PC-3 (cell line): ENCODE measurements at regions not wholly inside any gene's neighbourhood (a gene's known extent, or its start where the extent isn't known, plus 50 kb on each side); places are given as distances from the start of the nearest gene placed in this dataset.

Experiments used
- ATAC-seq: fragments of 200-7000 bp; cut with Tn5 transposase; 2 replicates; pipeline ENCODE4 v1.9.1; 2020; ENCODE audit warnings: mild to moderate bottlenecking, moderate library complexity
- BruUV-seq: library from RNA; stranded (reverse); fragments of 400-500 nt; replicated peaks from 2 replicates; lab custom pipeline; 2021; lab: Mats Ljungman, UMichigan
- CTCF ChIA-PET: fragments of 300-600 bp; sonication (Branson Sonifier 250); formaldehyde crosslinking; loops from one replicate; lab custom pipeline; 2022; ENCODE audit warnings: antibody characterized with exemption; lab: Charles Lee
- POLR2A ChIA-PET: fragments of 300-600 bp; sonication (Branson Sonifier 250); formaldehyde crosslinking; loops from one replicate; lab custom pipeline; 2022; ENCODE audit warnings: antibody characterized with exemption; ENCODE audit not compliant: unreplicated experiment; lab: Charles Lee
- DNase-seq: peaks from one replicate; pipeline ENCODE4 v3.0.0-alpha.2; 2015
- H2AFZ ChIP-seq: fragments of 300-600 bp; sonication (generic); 2 replicates; pipeline ENCODE4 v1.6.0; 2016; ENCODE audit warnings: antibody characterized with exemption, low read length
- H3F3A ChIP-seq: fragments of 300-600 bp; sonication (generic); one replicate; pipeline ENCODE4 v1.6.0; 2017; ENCODE audit warnings: antibody characterized with exemption, low read length, control low read depth, mild to moderate bottlenecking; ENCODE audit not compliant: unreplicated experiment
- H3K27ac ChIP-seq: fragments of 300-600 bp; sonication (generic); 2 replicates; pipeline ENCODE4 v1.5.1; 2016; ENCODE audit warnings: mild to moderate bottlenecking, low read length
- H3K27me3 ChIP-seq: fragments of 300-600 bp; sonication (generic); 2 replicates; pipeline ENCODE4 v1.6.1; 2016; ENCODE audit warnings: low read length, mixed read lengths
- H3K36me3 ChIP-seq: fragments of 300-600 bp; sonication (generic); 2 replicates; pipeline ENCODE4 v1.6.1; 2016; ENCODE audit warnings: low read depth, mixed run types, low read length, mixed read lengths
- H3K4me1 ChIP-seq: fragments of 300-600 bp; sonication (generic); 2 replicates; pipeline ENCODE4 v1.5.1; 2016; ENCODE audit warnings: low read length; ENCODE audit not compliant: insufficient read depth
- H3K4me2 ChIP-seq: fragments of 300-600 bp; sonication (generic); 2 replicates; pipeline ENCODE4 v1.6.0; 2016; ENCODE audit warnings: low read length
- H3K4me3 ChIP-seq: fragments of 300-600 bp; sonication (generic); 2 replicates; pipeline ENCODE4 v1.5.1; 2016; ENCODE audit warnings: mild to moderate bottlenecking, low read length, mixed read lengths
- H3K79me2 ChIP-seq: fragments of 300-600 bp; sonication (generic); 2 replicates; pipeline ENCODE4 v1.6.1; 2017; ENCODE audit warnings: low read length, mixed read lengths
- H3K9ac ChIP-seq: fragments of 300-600 bp; sonication (generic); 2 replicates; pipeline ENCODE4 v1.6.0; 2016; ENCODE audit warnings: mild to moderate bottlenecking, low read length
- H3K9me2 ChIP-seq: fragments of 300-600 bp; sonication (generic); replicated peaks from 2 replicates; pipeline ENCODE4 v1.6.1; 2016; ENCODE audit warnings: mixed run types, low read length, mixed read lengths
- H3K9me3 ChIP-seq: fragments of 300-600 bp; sonication (generic); 2 replicates; pipeline ENCODE4 v1.6.1; 2016; ENCODE audit warnings: low read length, mixed read lengths
- H4K20me1 ChIP-seq: fragments of 300-600 bp; sonication (generic); 2 replicates; pipeline ENCODE4 v1.6.1; 2016; ENCODE audit warnings: low read length, mixed read lengths
- CTCF ChIP-seq: fragments of 300-600 bp; sonication (generic); conservative IDR thresholded peaks from 2 replicates; pipeline ENCODE4 v1.5.1; 2017; ENCODE audit warnings: antibody characterized with exemption, low read depth, mild to moderate bottlenecking, low read length
- EZH2 ChIP-seq: fragments of 300-600 bp; sonication (generic); IDR thresholded peaks from one replicate; pipeline ENCODE4 v1.6.1; 2017; ENCODE audit warnings: antibody characterized with exemption, mild to moderate bottlenecking, low read length; ENCODE audit not compliant: unreplicated experiment
- EZH2phosphoT487 ChIP-seq: fragments of 300-600 bp; sonication (generic); IDR thresholded peaks from 2 replicates; pipeline ENCODE4 v1.6.1; 2018; ENCODE audit warnings: mild to moderate bottlenecking, antibody characterized with exemption, low read length, borderline replicate concordance
- intact Hi-C: fragments of 100-400 bp; cut with micrococcal nuclease; formaldehyde crosslinking; loops from 2 replicates; pipeline ENCODE4 v1.9.0; 2023

GRCh38 chrX:15191830-15192229 is 78.1 kb downstream of the ASB9 start:
- Histone ChIP-seq H4K20me1 (no peaks in the 10 kb centered on the region), H3K4me2 (no peak overlapping the region), H3K4me1 (no peaks in the 10 kb centered on the region), H3K36me3 (no peaks in the 10 kb centered on the region), H3K4me3 (no peak overlapping the region), H3K79me2 (no peaks in the 10 kb centered on the region), H2AFZ (no peak overlapping the region), H3K9ac (no peak overlapping the region), H3K9me2 (no peaks in the 10 kb centered on the region), H3K27ac (no peak overlapping the region), H3K9me3 (no peaks in the 10 kb centered on the region), H3F3A (no peaks in the 10 kb centered on the region), H3K27me3 (no peaks in the 10 kb centered on the region)
- POLR2A ChIA-PET: no interaction called here
- ATAC-seq (no peak), DNase-seq (no peak)
- BruUV-seq: no TSS peak
- intact Hi-C loops: no loop called here
- CTCF ChIA-PET: no interaction called here
- no peak for TF ChIP-seq EZH2phosphoT487
- TF ChIP-seq EZH2: no peak
- TF ChIP-seq CTCF: no peak

GRCh38 chrX:15188039-15188438 is 81.8 kb downstream of the ASB9 start:
- BruUV-seq: no TSS peak
- Histone ChIP-seq H4K20me1 (no peaks in the 10 kb centered on the region), H3F3A (no peaks in the 10 kb centered on the region), H3K27me3 (no peaks in the 10 kb centered on the region), H2AFZ (no peak overlapping the region), H3K9ac (no peak overlapping the region), H3K9me2 (no peaks in the 10 kb centered on the region), H3K4me2 (no peak overlapping the region), H3K9me3 (no peaks in the 10 kb centered on the region), H3K36me3 (no peaks in the 10 kb centered on the region), H3K79me2 (no peaks in the 10 kb centered on the region), H3K27ac (no peak overlapping the region), H3K4me1 (no peaks in the 10 kb centered on the region), H3K4me3 (no peak overlapping the region)
- ChIA-PET POLR2A (no interaction called here), CTCF (no interaction called here)
- ATAC-seq (no peak), DNase-seq (no peak)
- intact Hi-C loops: no loop called here
- TF ChIP-seq EZH2: no peak

DNA sequence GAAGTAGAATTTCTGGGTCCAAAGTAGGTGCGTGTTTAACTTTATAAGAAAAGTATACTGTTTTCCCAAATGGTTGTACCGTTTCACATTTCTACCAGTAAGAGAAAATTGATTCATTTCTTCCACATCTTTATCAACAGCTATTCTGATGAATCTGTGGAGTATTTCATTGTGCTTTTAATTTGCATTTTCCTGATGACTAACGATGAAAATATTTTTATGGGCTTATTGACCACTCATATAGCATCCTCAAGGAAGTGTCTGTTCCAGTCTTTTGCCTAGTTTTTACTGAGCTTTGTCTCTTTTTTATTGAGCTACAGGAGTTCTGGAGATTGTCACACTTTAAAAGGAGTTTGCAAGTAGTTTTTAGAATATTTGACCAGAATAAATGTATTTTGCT is 92.6 kb downstream of the ASB9 start:
- DNase-seq (peak; percentile 64), ATAC-seq (peak; percentile 40)
- Histone ChIP-seq H3F3A (no peaks in the 10 kb centered on the region), H3K9ac (no peak overlapping the region), H3K27me3 (no peaks in the 10 kb centered on the region), H4K20me1 (no peaks in the 10 kb centered on the region), H3K9me3 (no peaks in the 10 kb centered on the region), H3K4me2 (0 out of 2 replicates have a peak overlapping the region, but pooled peaks have one; percentile 15), H3K4me3 (no peak overlapping the region), H3K79me2 (no peaks in the 10 kb centered on the region), H3K4me1 (peaks cover 8% of the 10 kb centered on the region), H2AFZ (no peak overlapping the region), H3K36me3 (no peaks in the 10 kb centered on the region), H3K9me2 (no peaks in the 10 kb centered on the region), H3K27ac (no peak overlapping the region)
- TF ChIP-seq EZH2 (no peak), CTCF (no peak), EZH2phosphoT487 (no peak)
- ChIA-PET CTCF (no interaction called here), POLR2A (no interaction called here)
- no TSS peak for BruUV-seq
- intact Hi-C loops: no loop called here
